ENCODE measurements at regions not wholly inside any gene's neighbourhood (a gene's known extent, or its start where the extent isn't known, plus 50 kb on each side); places are given as distances from the start of the nearest gene placed in this dataset.

- no peaks in the 10 kb centered on the region for H3K36me3 ChIP-seq (ENCODE audit: insufficient read depth, low read length, poor library complexity, severe bottlenecking)
- no peaks in the 10 kb centered on the region for H3K27me3 ChIP-seq (replicated peaks; ENCODE audit: insufficient read depth, low read depth, low read length, poor library complexity)
- ChIA-PET POLR2A (ENCODE audit: low non-redundant PET) (no interaction called here), CTCF (interaction anchor here (0.6 kb wide), 1 partner anchor 12 kb away, joined by 4 read pairs; no protein-coding TSS in a partner anchor)
- no TSS peak for BruUV-seq (replicated peaks)
- H3K4me3 ChIP-seq (ENCODE audit: low read depth, low read length, poor library complexity, severe bottlenecking): no peak overlapping the region
- no peak overlapping the region for H3K27ac ChIP-seq (ENCODE audit: low read depth, low read length, poor library complexity, severe bottlenecking)
- DNase-seq (ENCODE audit: low spot score): no peak
- H3K4me1 ChIP-seq (ENCODE audit: insufficient read depth, low read length, poor library complexity, severe bottlenecking): no peaks in the 10 kb centered on the region
- TF ChIP-seq CTCF (conservative IDR thresholded peaks at IDR 0.05; ENCODE audit: low read depth, low read length) (no peak), EZH2 (IDR thresholded peaks at IDR 0.05; ENCODE audit: borderline replicate concordance, low read depth, low read length, poor library complexity, severe bottlenecking) (no peak)
- H3K9me3 ChIP-seq (ENCODE audit: low read depth, low read length, poor library complexity, severe bottlenecking): no peaks in the 10 kb centered on the region
- intact Hi-C loops (cut with micrococcal nuclease; ENCODE audit: unreplicated experiment): no loop called here
These were observed 68.0 kb upstream of the RPH3AL start for GRCh38 chr17:420479-421175.

GRCh38 chr17:419073-419735, 66.6 kb upstream of the RPH3AL start:
- no peak for TF ChIP-seq CTCF (conservative IDR thresholded peaks at IDR 0.05; ENCODE audit: low read depth, low read length)
- no peak for TF ChIP-seq EZH2 (IDR thresholded peaks at IDR 0.05; ENCODE audit: borderline replicate concordance, low read depth, low read length, poor library complexity, severe bottlenecking)
- H3K27me3 ChIP-seq (replicated peaks; ENCODE audit: insufficient read depth, low read depth, low read length, poor library complexity): no peaks in the 10 kb centered on the region
- intact Hi-C loops (cut with micrococcal nuclease; ENCODE audit: unreplicated experiment): no loop called here
- H3K36me3 ChIP-seq (ENCODE audit: insufficient read depth, low read length, poor library complexity, severe bottlenecking): peaks cover 5% of the 10 kb centered on the region
- POLR2A ChIA-PET (ENCODE audit: low non-redundant PET): no interaction called here
- no peaks in the 10 kb centered on the region for H3K9me3 ChIP-seq (ENCODE audit: low read depth, low read length, poor library complexity, severe bottlenecking)
- DNase-seq (ENCODE audit: low spot score): no peak
- H3K4me3 ChIP-seq (ENCODE audit: low read depth, low read length, poor library complexity, severe bottlenecking): no peak overlapping the region
- CTCF ChIA-PET: no interaction called here
- H3K27ac ChIP-seq (ENCODE audit: low read depth, low read length, poor library complexity, severe bottlenecking): no peak overlapping the region
- H3K4me1 ChIP-seq (ENCODE audit: insufficient read depth, low read length, poor library complexity, severe bottlenecking): no peaks in the 10 kb centered on the region
- no TSS peak for BruUV-seq (replicated peaks)

- no TSS peak for BruUV-seq (replicated peaks)
- ChIA-PET CTCF (no interaction called here), POLR2A (ENCODE audit: low non-redundant PET) (no interaction called here)
- peaks cover 10% of the 10 kb centered on the region for H3K36me3 ChIP-seq (ENCODE audit: insufficient read depth, low read length, poor library complexity, severe bottlenecking)
- DNase-seq (ENCODE audit: low spot score): no peak
- intact Hi-C loops (cut with micrococcal nuclease; ENCODE audit: unreplicated experiment): no loop called here
- H3K27me3 ChIP-seq (replicated peaks; ENCODE audit: insufficient read depth, low read depth, low read length, poor library complexity): no peaks in the 10 kb centered on the region
- no peaks in the 10 kb centered on the region for H3K4me1 ChIP-seq (ENCODE audit: insufficient read depth, low read length, poor library complexity, severe bottlenecking)
- no peak overlapping the region for H3K4me3 ChIP-seq (ENCODE audit: low read depth, low read length, poor library complexity, severe bottlenecking)
- no peak overlapping the region for H3K27ac ChIP-seq (ENCODE audit: low read depth, low read length, poor library complexity, severe bottlenecking)
- TF ChIP-seq EZH2 (IDR thresholded peaks at IDR 0.05; ENCODE audit: borderline replicate concordance, low read depth, low read length, poor library complexity, severe bottlenecking): no peak
- TF ChIP-seq CTCF (conservative IDR thresholded peaks at IDR 0.05; ENCODE audit: low read depth, low read length): no peak
- H3K9me3 ChIP-seq (ENCODE audit: low read depth, low read length, poor library complexity, severe bottlenecking): no peaks in the 10 kb centered on the region
These were observed 65.8 kb upstream of the RPH3AL start for GRCh38 chr17:418421-418751.
